ENCODE measurements at regions not wholly inside any gene's neighbourhood (a gene's known extent, or its start where the extent isn't known, plus 50 kb on each side); places are given as distances from the start of the nearest gene placed in this dataset.

DNA sequence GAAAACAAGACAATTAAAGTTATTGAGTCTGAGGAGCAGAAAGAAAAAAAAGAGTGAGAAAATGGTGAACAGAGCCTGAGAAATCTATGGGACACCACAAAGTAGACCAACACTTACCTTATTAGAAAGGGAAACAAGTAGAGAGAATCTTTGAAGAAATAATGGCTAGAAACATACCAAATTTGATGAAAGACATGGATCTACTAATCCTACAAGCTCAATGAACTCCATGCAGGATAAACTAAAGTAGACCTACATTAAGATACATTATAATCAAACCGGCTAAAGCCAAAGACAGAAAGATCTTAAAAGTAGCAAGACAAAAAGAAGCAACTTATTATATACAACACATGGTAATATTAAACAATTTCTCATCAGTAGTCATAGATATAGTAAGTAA, 782.3 kb upstream of the GHITM start:
- no peak for ATAC-seq (ENCODE audit: low FRiP score)
- no peak for DNase-seq (ENCODE audit: low spot score)
- TF ChIP-seq, protein P1, sequence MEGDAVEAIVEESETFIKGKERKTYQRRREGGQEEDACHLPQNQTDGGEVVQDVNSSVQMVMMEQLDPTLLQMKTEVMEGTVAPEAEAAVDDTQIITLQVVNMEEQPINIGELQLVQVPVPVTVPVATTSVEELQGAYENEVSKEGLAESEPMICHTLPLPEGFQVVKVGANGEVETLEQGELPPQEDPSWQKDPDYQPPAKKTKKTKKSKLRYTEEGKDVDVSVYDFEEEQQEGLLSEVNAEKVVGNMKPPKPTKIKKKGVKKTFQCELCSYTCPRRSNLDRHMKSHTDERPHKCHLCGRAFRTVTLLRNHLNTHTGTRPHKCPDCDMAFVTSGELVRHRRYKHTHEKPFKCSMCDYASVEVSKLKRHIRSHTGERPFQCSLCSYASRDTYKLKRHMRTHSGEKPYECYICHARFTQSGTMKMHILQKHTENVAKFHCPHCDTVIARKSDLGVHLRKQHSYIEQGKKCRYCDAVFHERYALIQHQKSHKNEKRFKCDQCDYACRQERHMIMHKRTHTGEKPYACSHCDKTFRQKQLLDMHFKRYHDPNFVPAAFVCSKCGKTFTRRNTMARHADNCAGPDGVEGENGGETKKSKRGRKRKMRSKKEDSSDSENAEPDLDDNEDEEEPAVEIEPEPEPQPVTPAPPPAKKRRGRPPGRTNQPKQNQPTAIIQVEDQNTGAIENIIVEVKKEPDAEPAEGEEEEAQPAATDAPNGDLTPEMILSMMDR (IDR thresholded peaks at IDR 0.05), result no peak

DNA sequence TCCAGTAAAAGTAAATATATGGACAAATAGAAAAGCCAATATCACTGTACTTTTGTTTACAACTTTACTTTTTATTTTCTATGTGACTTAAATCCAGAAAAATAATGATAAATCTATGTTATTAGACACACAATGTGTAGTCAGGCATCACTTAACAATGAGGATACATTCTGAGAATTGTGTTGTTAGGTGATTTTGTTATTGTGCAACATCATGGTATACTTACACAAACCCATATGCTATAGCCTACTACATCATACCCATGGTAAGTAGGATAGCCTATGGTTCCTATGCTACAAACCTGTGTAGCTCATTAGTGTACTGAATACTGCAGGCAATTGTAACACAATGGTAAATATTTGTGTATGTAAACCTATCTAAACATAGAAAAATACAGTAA, 781.7 kb upstream of the GHITM start:
- ATAC-seq (ENCODE audit: low FRiP score), result no peak
- TF ChIP-seq, protein P1 (IDR thresholded peaks at IDR 0.05), result no peak

DNA sequence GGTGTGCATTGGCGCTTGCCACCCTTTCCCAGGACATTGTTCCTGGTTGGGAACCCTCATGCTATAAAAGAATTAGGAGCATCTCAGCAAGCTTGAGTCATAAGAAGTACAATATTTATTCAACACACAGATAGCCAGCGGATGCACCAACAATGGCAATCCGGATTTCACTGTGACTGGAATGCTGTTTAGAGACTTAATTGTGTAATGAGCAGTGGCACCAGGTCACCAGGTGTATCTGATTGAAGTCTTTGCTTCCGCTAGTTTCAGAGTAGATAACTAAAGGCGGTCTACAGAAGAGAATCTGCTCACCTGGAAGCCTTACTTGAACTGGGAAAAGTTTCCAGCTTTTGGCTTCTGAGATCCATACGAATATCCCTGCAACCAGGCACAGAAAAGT, 772.3 kb upstream of the GHITM start:
- DNase-seq (ENCODE audit: low spot score), result no peak
- ATAC-seq (ENCODE audit: low FRiP score), result no peak
- TF ChIP-seq, protein P1 (IDR thresholded peaks at IDR 0.05), result no peak

More for the DNA sequence above, 781.7 kb upstream of the GHITM start:
- DNase-seq (ENCODE audit: low spot score), result no peak

DNA sequence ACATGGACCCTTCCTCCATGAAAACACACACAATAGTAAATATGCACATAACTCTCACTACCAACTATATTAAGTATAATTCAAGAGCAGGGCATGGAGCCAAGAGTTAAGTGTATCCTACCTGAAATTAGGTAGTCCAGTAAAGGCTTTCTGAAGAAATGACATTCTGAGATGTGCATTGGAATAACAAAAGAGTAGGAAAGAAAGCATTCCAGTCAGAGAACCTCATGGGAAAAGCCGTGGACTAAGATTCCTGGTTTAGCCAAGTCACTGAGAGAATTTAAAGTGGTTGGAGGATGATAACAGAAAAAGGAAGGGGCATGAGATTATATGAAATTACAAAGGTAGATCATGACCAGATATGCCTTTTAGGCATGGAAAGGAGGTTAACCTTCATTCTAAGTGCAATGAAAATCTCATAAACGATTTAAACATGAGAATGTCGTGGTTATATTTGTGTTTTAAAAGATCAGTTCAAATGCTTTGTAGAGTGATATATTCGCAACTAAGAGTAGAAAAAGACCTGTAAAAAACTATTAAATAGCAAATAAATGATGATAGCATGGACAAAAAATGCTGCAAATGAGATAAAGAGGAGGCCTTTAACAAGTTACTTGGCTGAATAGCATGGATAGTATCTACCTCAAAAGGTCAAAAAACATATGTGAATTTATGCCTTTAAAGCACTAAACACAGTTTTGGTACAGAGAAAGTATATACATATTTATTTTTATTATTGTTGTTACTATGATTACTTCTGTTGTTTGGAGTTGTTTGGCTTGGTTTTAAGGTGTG, 767.4 kb upstream of the GHITM start:
- no peak for DNase-seq (ENCODE audit: low spot score)
- TF ChIP-seq, protein P1 (IDR thresholded peaks at IDR 0.05), result no peak
- ATAC-seq (ENCODE audit: low FRiP score), result no peak

DNA sequence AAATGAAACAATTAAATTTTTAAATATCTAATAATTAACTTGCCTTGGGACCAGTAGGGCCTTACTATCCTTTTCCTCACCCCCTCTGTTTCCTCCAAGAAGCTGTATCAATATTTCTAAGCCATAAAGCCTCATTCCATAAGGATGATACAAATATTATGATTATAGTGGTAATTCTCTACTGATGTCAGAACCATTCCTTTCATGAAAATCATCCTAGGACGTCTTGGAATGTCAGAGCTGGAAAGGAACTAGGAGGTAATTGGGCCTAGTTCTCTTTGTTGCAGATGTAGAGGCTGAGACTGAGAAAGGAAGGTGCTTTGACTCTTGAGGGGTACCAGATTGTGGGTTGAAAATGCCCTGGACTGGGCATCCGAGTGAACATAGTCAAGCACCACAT, 766.7 kb upstream of the GHITM start:
- no peak for DNase-seq (ENCODE audit: low spot score)
- no peak for ATAC-seq (ENCODE audit: low FRiP score)
- TF ChIP-seq, protein P1 (IDR thresholded peaks at IDR 0.05), result no peak

DNA sequence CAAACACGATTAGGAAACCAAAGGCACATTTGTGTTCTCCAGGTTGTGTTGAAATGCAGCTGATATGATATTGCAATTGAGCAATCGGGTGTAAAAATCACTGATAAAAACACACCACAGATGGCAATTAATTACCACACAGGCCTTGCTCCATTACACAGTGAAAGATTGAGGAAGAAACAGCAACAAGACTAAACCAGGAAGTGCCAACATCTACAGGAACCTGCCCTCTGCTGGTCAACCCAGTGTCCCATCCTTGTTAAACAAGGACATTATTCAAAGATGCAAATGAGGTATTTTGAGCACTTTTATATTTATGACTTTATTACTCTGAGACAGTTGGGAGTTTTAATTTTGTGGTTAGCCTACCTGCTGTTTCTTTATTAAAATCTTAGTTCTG, 765.6 kb upstream of the GHITM start:
- ATAC-seq (ENCODE audit: low FRiP score), result peak; percentile 77
- TF ChIP-seq, protein P1 (IDR thresholded peaks at IDR 0.05), result no peak
- DNase-seq (ENCODE audit: low spot score), result no peak

DNA sequence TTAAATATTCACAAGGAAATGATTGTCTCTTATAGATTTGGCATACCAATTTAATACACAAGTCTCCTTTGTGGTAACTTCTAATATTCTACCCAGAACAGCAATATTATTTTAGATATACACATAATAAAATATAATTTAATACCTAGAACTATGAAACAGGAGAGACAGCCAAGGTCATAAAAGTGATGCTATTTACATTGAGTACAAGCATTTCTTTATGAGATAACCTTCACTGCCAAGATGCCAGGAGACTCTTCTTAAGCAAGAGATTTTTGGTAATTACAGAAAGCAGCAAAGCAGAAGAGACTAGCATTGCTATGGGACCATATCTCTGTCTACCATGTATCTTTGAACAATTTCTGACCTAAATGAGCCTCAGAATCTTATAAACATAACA, 764.6 kb upstream of the GHITM start:
- DNase-seq (ENCODE audit: low spot score) (no peak), ATAC-seq (ENCODE audit: low FRiP score) (no peak)
- TF ChIP-seq, protein P1 (IDR thresholded peaks at IDR 0.05), result no peak
